Omental fat pad (tissue), 3 donors: ENCODE measurements at regions not wholly inside any gene's neighbourhood (a gene's known extent, or its start where the extent isn't known, plus 50 kb on each side); places are given as distances from the start of the nearest gene placed in this dataset.

Experiments
- ATAC-seq: fragments of 150-250 bp; one replicate; pipeline ENCODE4 v1.9.1; 2016; ENCODE audit warnings: mild to moderate bottlenecking, moderate library complexity; ENCODE audit not compliant: low FRiP score
- DNase-seq: peaks from one replicate; pipeline ENCODE4 v3.0.0-alpha.2; 2019; ENCODE audit warnings: low spot score
- CTCF ChIP-seq, 3 donors: fragments of 450-650 bp; IDR thresholded peaks; one replicate each; pipeline ENCODE4 v1.5.1; 2016 to 2017; ENCODE audit warnings: antibody characterized with exemption in 3 of 3, mild to moderate bottlenecking in 3 of 3, moderate library complexity in 2 of 3

- ATAC-seq (no peak), DNase-seq (no peak)
- no peak for TF ChIP-seq CTCF (IDR thresholded peaks at IDR 0.05)
Measured at GRCh38 chr5:155625315-155625714, 611.8 kb downstream of the KIF4B start.

GRCh38 chr5:155625897-155626543 lies 612.5 kb downstream of the KIF4B start:
- no peak for DNase-seq
- ATAC-seq, result no peak
- no peak for TF ChIP-seq CTCF (IDR thresholded peaks at IDR 0.05)

- DNase-seq (no peak), ATAC-seq (no peak)
- no peak for TF ChIP-seq CTCF (IDR thresholded peaks at IDR 0.05)
Measured at GRCh38 chr5:155626592-155626991, 613.0 kb downstream of the KIF4B start.

- DNase-seq, result no peak
- ATAC-seq, result no peak
- no peak for TF ChIP-seq CTCF (IDR thresholded peaks at IDR 0.05)
Measured at GRCh38 chr5:155628346-155628745, 614.8 kb downstream of the KIF4B start.

- ATAC-seq, result no peak
- no peak for DNase-seq
- TF ChIP-seq CTCF (IDR thresholded peaks at IDR 0.05), result no peak
Measured at GRCh38 chr5:155629597-155629996, 616.0 kb downstream of the KIF4B start.

GRCh38 chr5:155631116-155631515 lies 617.6 kb downstream of the KIF4B start:
- no peak for ATAC-seq
- no peak for TF ChIP-seq CTCF (IDR thresholded peaks at IDR 0.05)

GRCh38 chr5:155633338-155633957 lies 619.9 kb downstream of the KIF4B start:
- DNase-seq, result no peak
- ATAC-seq, result no peak
- no peak for TF ChIP-seq CTCF (IDR thresholded peaks at IDR 0.05)

More at GRCh38 chr5:155631116-155631515, 617.6 kb downstream of the KIF4B start:
- DNase-seq, result no peak
